ENCODE measurements at regions not wholly inside any gene's neighbourhood (a gene's known extent, or its start where the extent isn't known, plus 50 kb on each side); places are given as distances from the start of the nearest gene placed in this dataset.

DNA sequence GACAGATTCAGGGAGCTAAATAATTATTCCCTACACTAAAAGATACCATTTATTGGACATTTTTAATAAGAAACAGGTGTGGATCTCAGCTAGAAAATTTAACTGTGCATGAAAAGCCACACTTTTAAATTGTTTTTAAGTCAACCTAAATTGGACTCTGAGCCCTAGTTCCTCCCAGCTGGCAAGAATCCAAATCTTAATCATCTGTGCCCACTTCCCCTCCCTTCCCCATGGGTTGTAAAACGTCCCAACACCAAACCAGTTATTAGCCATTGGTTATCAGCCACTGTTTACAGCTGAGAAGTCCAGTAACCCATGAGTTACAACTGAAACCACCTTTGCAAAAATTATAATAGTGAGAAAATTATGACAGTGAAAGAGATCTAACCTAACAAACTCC lies 125.6 kb upstream of the S100G start:
- no peak for DNase-seq (ENCODE audit: low spot score)
- H3K4me3 ChIP-seq = no peak overlapping the region
- no peak for TF ChIP-seq CTCF (IDR thresholded peaks at IDR 0.05)
- no peak overlapping the region for H3K27ac ChIP-seq

DNA sequence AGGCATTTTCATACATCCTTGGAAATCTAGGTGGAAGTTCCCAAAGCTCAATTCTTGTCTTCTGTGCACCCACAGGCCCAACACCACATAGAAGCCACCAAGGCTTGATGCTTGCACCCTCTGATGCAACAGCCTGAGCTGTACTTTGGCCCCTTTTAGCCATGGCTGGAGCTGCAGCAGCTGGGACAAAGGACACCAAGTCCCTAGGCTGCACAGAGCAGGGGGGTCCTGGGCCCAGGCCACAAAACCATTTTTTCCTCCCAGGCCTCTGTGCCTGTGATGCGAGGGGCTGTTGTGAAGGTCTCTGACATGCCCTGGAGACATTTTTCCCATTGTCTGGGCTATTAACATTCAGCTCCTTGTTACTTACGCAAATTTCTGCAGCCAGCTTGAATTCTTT lies 124.0 kb upstream of the S100G start:
- no peak for DNase-seq (ENCODE audit: low spot score)
- Histone ChIP-seq H3K27ac (no peak overlapping the region), H3K4me3 (no peak overlapping the region)
- TF ChIP-seq CTCF (IDR thresholded peaks at IDR 0.05) = no peak

DNA sequence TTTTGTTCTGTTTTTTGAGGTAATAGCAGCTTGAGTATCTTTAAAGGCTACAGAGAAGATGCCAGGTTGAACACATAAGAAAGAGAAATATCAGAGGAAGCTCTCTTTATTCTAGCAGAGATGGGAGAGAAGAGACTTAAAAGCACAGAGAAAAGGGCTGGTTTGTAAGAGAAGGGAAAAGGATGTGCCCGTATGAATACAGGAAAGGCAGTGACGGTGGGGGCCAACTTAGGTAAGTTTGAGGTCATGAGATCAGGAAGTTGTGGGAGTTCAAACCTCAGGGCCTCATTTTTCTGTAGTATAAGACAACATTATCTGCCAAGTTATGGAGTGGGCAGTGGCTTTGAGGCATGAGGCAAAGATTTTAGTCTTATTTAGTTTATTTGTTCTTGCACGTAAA lies 121.3 kb upstream of the S100G start:
- no peak for DNase-seq (ENCODE audit: low spot score)
- no peak overlapping the region for H3K27ac ChIP-seq
- H3K4me3 ChIP-seq = no peak overlapping the region
- no peak for TF ChIP-seq CTCF (IDR thresholded peaks at IDR 0.05)
